Tibial nerve (tissue), 3 donors: ENCODE measurements at regions not wholly inside any gene's neighbourhood (a gene's known extent, or its start where the extent isn't known, plus 50 kb on each side); places are given as distances from the start of the nearest gene placed in this dataset.

Source experiments
- POLR2A ChIP-seq, 2 donors: fragments of 450-650 bp; IDR thresholded peaks; one replicate each; pipeline ENCODE4 v1.6.1; 2017; ENCODE audit warnings: antibody characterized with exemption in 2 of 2, mild to moderate bottlenecking in 2 of 2, moderate library complexity in 2 of 2
- TF ChIP-seq, protein P1 (sequence below), 5 experiments: fragments of 200-600 bp in 3 of 5; fragments of 450-650 bp in 2 of 5; sonication (generic) in 3 of 5; IDR thresholded peaks; one replicate each; pipeline ENCODE4 v1.5.1; 2016 to 2019; ENCODE audit warnings: antibody characterized with exemption in 5 of 5, mild to moderate bottlenecking in 3 of 5, moderate library complexity in 2 of 5

DNA sequence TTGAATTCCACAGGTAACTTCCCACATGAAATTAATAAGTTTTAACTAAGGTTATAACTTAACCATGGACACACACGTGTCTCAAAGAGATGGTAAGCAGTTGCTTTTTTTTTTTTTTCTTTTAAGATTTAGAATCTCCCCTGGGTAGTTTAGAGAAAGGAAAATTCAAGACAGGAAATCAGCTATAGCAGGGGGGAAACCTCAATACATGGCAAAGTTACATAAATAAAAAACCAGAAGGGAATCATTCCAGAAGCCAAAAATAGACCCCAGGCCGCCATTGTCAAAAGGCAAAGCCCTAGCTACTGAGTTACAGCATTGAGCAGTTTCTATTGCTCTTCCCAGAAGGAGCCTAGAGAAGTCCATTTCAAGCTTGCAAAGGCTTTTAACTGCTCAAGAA lies 91.5 kb upstream of the ZNF236 start:
- TF ChIP-seq, protein P1, sequence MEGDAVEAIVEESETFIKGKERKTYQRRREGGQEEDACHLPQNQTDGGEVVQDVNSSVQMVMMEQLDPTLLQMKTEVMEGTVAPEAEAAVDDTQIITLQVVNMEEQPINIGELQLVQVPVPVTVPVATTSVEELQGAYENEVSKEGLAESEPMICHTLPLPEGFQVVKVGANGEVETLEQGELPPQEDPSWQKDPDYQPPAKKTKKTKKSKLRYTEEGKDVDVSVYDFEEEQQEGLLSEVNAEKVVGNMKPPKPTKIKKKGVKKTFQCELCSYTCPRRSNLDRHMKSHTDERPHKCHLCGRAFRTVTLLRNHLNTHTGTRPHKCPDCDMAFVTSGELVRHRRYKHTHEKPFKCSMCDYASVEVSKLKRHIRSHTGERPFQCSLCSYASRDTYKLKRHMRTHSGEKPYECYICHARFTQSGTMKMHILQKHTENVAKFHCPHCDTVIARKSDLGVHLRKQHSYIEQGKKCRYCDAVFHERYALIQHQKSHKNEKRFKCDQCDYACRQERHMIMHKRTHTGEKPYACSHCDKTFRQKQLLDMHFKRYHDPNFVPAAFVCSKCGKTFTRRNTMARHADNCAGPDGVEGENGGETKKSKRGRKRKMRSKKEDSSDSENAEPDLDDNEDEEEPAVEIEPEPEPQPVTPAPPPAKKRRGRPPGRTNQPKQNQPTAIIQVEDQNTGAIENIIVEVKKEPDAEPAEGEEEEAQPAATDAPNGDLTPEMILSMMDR (IDR thresholded peaks at IDR 0.05) = no peak
- TF ChIP-seq POLR2A (IDR thresholded peaks at IDR 0.05) = no peak
